MCF 10A (cell line): ENCODE measurements at regions not wholly inside any gene's neighbourhood (a gene's known extent, or its start where the extent isn't known, plus 50 kb on each side); places are given as distances from the start of the nearest gene placed in this dataset.

ENCODE experiments used
- BruUV-seq: library from RNA; stranded (reverse); fragments of 400-500 nt; replicated peaks from 2 replicates; lab custom pipeline; 2021; lab: Mats Ljungman, UMichigan
- CTCF ChIA-PET: fragments of 300-600 bp; sonication (Branson Sonifier 250); formaldehyde crosslinking; extraction: SDS; loops from one replicate; lab custom pipeline; 2021; ENCODE audit warnings: antibody characterized with exemption, inconsistent platforms; lab: Yijun Ruan, JAX
- POLR2A ChIA-PET: fragments of 300-600, 350-650 bp; sonication (Branson Sonifier 250); formaldehyde crosslinking; extraction: SDS; loops from one replicate; lab custom pipeline; 2020; ENCODE audit warnings: antibody characterized with exemption, inconsistent platforms; lab: Yijun Ruan, JAX
- DNase-seq: peaks from one replicate; pipeline ENCODE4 v3.0.0-alpha.2; 2018; ENCODE audit not compliant: unreplicated experiment
- H3K27ac Mint-ChIP-seq: one replicate; pipeline ENCODE4 v1.8.0; 2022; ENCODE audit warnings: mild to moderate bottlenecking, low read depth, mixed read lengths; ENCODE audit not compliant: unreplicated experiment
- H3K27me3 Mint-ChIP-seq: one replicate; pipeline ENCODE4 v1.8.0; 2022; ENCODE audit warnings: mixed read lengths; ENCODE audit not compliant: insufficient read depth, unreplicated experiment
- H3K36me3 Mint-ChIP-seq: one replicate; pipeline ENCODE4 v1.8.0; 2022; ENCODE audit warnings: mild to moderate bottlenecking, moderate library complexity, mixed read lengths; ENCODE audit not compliant: insufficient read depth, unreplicated experiment
- H3K4me1 Mint-ChIP-seq: one replicate; pipeline ENCODE4 v1.8.0; 2022; ENCODE audit warnings: mixed read lengths; ENCODE audit not compliant: insufficient read depth, unreplicated experiment
- H3K4me3 Mint-ChIP-seq: one replicate; pipeline ENCODE4 v1.8.0; 2022; ENCODE audit warnings: mild to moderate bottlenecking, moderate library complexity, mixed read lengths; ENCODE audit not compliant: unreplicated experiment
- H3K9me3 Mint-ChIP-seq: one replicate; pipeline ENCODE4 v1.8.0; 2022; ENCODE audit warnings: mixed read lengths; ENCODE audit not compliant: unreplicated experiment
- CTCF ChIP-seq: fragments of 200-600 bp; IDR thresholded peaks from one replicate; pipeline ENCODE4 v1.8.0; 2022; ENCODE audit warnings: antibody characterized with exemption, mild to moderate bottlenecking; ENCODE audit not compliant: unreplicated experiment
- intact Hi-C: fragments of 100-400 bp; cut with micrococcal nuclease; formaldehyde crosslinking; loops from 2 replicates; pipeline ENCODE4 v1.14.1; 2022

GRCh38 chr6:26161322-26161721 lies 74.1 kb downstream of the HFE start:
- no peak for DNase-seq
- ChIA-PET POLR2A (interaction anchor here (0.6 to 10.4 kb wide), 18 partner anchors 8 to 1944 kb away, joined by 3 to 1660 read pairs (median 5); a partner anchor contains a TSS), CTCF (interaction anchor here (1.1 to 1.6 kb wide), 2 partner anchors 36 to 54 kb away, joined by 4 read pairs; no protein-coding TSS in a partner anchor)
- no peak overlapping the region for H3K4me3 Mint-ChIP-seq
- TF ChIP-seq CTCF, result no peak
- H3K27ac Mint-ChIP-seq, result no peak overlapping the region
- BruUV-seq, result no TSS peak
- H3K4me1 Mint-ChIP-seq, result peaks cover 6% of the 10 kb centered on the region
- H3K36me3 Mint-ChIP-seq, result peaks cover 58% of the 10 kb centered on the region
- H3K27me3 Mint-ChIP-seq, result no peaks in the 10 kb centered on the region
- H3K9me3 Mint-ChIP-seq, result no peaks in the 10 kb centered on the region
- intact Hi-C loops, result no loop called here

DNA sequence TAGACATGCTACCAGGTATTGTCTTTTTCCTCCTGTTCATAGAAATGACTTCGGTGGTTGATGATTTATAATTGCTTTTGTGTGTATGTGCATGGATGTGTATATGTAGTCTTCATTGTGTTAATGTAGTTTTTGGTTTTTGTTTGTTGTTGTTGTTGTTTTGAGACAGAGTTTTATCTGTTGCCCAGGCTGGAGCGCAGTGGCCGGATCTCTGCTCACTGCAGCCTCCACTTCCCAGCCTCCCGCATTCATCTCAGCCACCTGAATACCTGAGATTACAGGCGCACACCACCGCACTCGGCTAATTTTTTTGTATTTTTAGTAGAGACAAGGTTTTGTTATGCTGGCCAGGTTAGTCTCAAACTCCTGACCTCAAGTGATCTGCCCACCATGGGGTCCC lies 75.2 kb downstream of the HFE start:
- no TSS peak for BruUV-seq
- H3K27ac Mint-ChIP-seq, result no peak overlapping the region
- no peaks in the 10 kb centered on the region for H3K27me3 Mint-ChIP-seq
- no peak for DNase-seq
- intact Hi-C loops, result no loop called here
- peaks cover 50% of the 10 kb centered on the region for H3K36me3 Mint-ChIP-seq
- no peak for TF ChIP-seq CTCF
- H3K9me3 Mint-ChIP-seq, result no peaks in the 10 kb centered on the region
- ChIA-PET POLR2A (interaction anchor here (0.7 to 10.4 kb wide), 6 partner anchors 7 to 109 kb away, joined by 3 to 1660 read pairs (median 328); a partner anchor contains a TSS), CTCF (interaction anchor here (1.0 kb wide), 1 partner anchor 13 kb away, joined by 3 read pairs; no protein-coding TSS in a partner anchor)
- H3K4me1 Mint-ChIP-seq, result peaks cover 6% of the 10 kb centered on the region
- H3K4me3 Mint-ChIP-seq, result no peak overlapping the region

DNA sequence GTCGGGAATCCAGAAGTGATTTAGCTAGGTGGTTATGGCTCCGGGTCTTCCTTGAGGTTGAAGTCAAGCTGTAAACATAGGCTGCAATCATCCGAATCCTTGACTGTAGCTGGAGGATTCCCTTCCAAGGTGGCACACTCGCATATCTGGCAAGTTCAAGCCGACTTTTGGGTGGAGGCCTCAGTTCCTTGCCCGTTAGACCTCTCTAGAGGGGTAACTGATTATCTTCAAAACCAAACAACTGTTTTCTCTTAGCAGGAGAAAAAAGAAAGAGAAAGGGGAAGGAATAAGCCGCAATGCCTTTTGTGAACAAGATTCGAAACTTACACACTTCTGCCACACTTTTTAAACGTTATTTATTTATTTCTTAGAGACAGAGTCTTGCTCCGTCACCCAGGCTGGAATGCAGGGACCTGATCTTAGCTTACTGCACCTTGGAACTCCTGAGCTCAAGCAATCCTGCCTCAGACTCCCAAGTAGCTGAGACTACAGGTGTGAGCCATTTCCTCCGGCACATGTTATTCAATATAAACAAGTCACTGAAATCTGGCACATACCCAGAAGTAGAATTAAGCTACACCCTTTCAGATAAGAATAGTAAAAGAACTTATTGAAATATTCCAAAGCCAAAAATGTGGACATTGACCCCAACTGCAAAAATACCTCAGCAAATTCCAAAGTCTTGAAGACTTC lies 76.3 kb downstream of the HFE start:
- BruUV-seq, result no TSS peak
- H3K9me3 Mint-ChIP-seq, result no peaks in the 10 kb centered on the region
- no peaks in the 10 kb centered on the region for H3K27me3 Mint-ChIP-seq
- intact Hi-C loops, result no loop called here
- H3K4me3 Mint-ChIP-seq, result no peak overlapping the region
- POLR2A ChIA-PET, result interaction anchor here (1.1 to 10.4 kb wide), 4 partner anchors 6 to 40 kb away, joined by 3 to 1660 read pairs (median 824); a partner anchor contains a TSS
- DNase-seq, result no peak
- H3K4me1 Mint-ChIP-seq, result peaks cover 6% of the 10 kb centered on the region
- H3K27ac Mint-ChIP-seq, result no peak overlapping the region
- TF ChIP-seq CTCF, result no peak
- CTCF ChIA-PET, result interaction anchor here (0.8 kb wide), 1 partner anchor 12 kb away, joined by 6 read pairs; no protein-coding TSS in a partner anchor
- peaks cover 41% of the 10 kb centered on the region for H3K36me3 Mint-ChIP-seq

- Mint-ChIP-seq H3K9me3 (no peaks in the 10 kb centered on the region), H3K27me3 (no peaks in the 10 kb centered on the region), H3K4me3 (no peak overlapping the region), H3K27ac (no peak overlapping the region), H3K36me3 (peaks cover 41% of the 10 kb centered on the region), H3K4me1 (peaks cover 5% of the 10 kb centered on the region)
- DNase-seq, result no peak
- ChIA-PET POLR2A (interaction anchor here (1.1 to 10.4 kb wide), 4 partner anchors 6 to 40 kb away, joined by 3 to 1660 read pairs (median 824); a partner anchor contains a TSS), CTCF (no interaction called here)
- intact Hi-C loops, result no loop called here
- TF ChIP-seq CTCF, result no peak
- no TSS peak for BruUV-seq
Observed at GRCh38 chr6:26164120-26164505, 76.9 kb downstream of the HFE start.
